ENCODE measurements at regions not wholly inside any gene's neighbourhood (a gene's known extent, or its start where the extent isn't known, plus 50 kb on each side); places are given as distances from the start of the nearest gene placed in this dataset.

- 68% methylated on average over 2 of the region's 2 CpGs for WGBS (ENCODE audit: low lambda C conversion rate, missing lambda C conversion rate)
- Histone ChIP-seq H3K27ac (no peak overlapping the region), H3K79me2 (no peaks in the 10 kb centered on the region), H3K4me2 (no peak overlapping the region), H3K27me3 (no peaks in the 10 kb centered on the region), H3K9me2 (replicated peaks; ENCODE audit: insufficient read depth) (no peaks in the 10 kb centered on the region), H4K20me1 (ENCODE audit: insufficient read depth, poor library complexity, severe bottlenecking) (no peaks in the 10 kb centered on the region), H3K9me3 (ENCODE audit: low read depth) (no peaks in the 10 kb centered on the region), H3K36me3 (replicated peaks; ENCODE audit: insufficient read depth, low read depth) (no peaks in the 10 kb centered on the region), H3K4me3 (no peak overlapping the region), H2AFZ (no peak overlapping the region), H3K4me1 (ENCODE audit: insufficient read depth) (no peaks in the 10 kb centered on the region)
- DNase-seq (ENCODE audit: low spot score): no peak
- TF ChIP-seq EZH2 (IDR thresholded peaks at IDR 0.05; ENCODE audit: borderline replicate concordance) (no peak), EZH2phosphoT487 (IDR thresholded peaks at IDR 0.05; ENCODE audit: low read depth, severe bottlenecking, unreplicated experiment) (no peak), CTCF (IDR thresholded peaks at IDR 0.05; ENCODE audit: poor library complexity) (no peak)
Observed at GRCh38 chr5:36768450-36768849, 108.1 kb upstream of the NIPBL start.

GRCh38 chr5:36769129-36769770, 107.3 kb upstream of the NIPBL start:
- Histone ChIP-seq H3K9me2 (replicated peaks; ENCODE audit: insufficient read depth) (no peaks in the 10 kb centered on the region), H3K9me3 (ENCODE audit: low read depth) (no peaks in the 10 kb centered on the region), H3K4me2 (peak overlapping the region; percentile 31), H3K27ac (peak overlapping the region; percentile 34), H2AFZ (no peak overlapping the region), H3K27me3 (no peaks in the 10 kb centered on the region), H3K4me3 (no peak overlapping the region), H3K4me1 (ENCODE audit: insufficient read depth) (no peaks in the 10 kb centered on the region), H3K79me2 (no peaks in the 10 kb centered on the region), H3K36me3 (replicated peaks; ENCODE audit: insufficient read depth, low read depth) (no peaks in the 10 kb centered on the region), H4K20me1 (ENCODE audit: insufficient read depth, poor library complexity, severe bottlenecking) (no peaks in the 10 kb centered on the region)
- TF ChIP-seq CTCF (IDR thresholded peaks at IDR 0.05; ENCODE audit: poor library complexity) (no peak), EZH2 (IDR thresholded peaks at IDR 0.05; ENCODE audit: borderline replicate concordance) (no peak), EZH2phosphoT487 (IDR thresholded peaks at IDR 0.05; ENCODE audit: low read depth, severe bottlenecking, unreplicated experiment) (no peak)
- WGBS (ENCODE audit: low lambda C conversion rate, missing lambda C conversion rate): 49% methylated on average over 2 of the region's 2 CpGs
- no peak for DNase-seq (ENCODE audit: low spot score)

- Histone ChIP-seq H4K20me1 (ENCODE audit: insufficient read depth, poor library complexity, severe bottlenecking) (no peaks in the 10 kb centered on the region), H2AFZ (no peak overlapping the region), H3K36me3 (replicated peaks; ENCODE audit: insufficient read depth, low read depth) (no peaks in the 10 kb centered on the region), H3K79me2 (no peaks in the 10 kb centered on the region), H3K4me3 (no peak overlapping the region), H3K27ac (peak overlapping the region; percentile 57), H3K4me1 (ENCODE audit: insufficient read depth) (no peaks in the 10 kb centered on the region), H3K9me2 (replicated peaks; ENCODE audit: insufficient read depth) (no peaks in the 10 kb centered on the region), H3K27me3 (no peaks in the 10 kb centered on the region), H3K9me3 (ENCODE audit: low read depth) (no peaks in the 10 kb centered on the region), H3K4me2 (peak overlapping the region; percentile 31)
- TF ChIP-seq EZH2 (IDR thresholded peaks at IDR 0.05; ENCODE audit: borderline replicate concordance) (no peak), EZH2phosphoT487 (IDR thresholded peaks at IDR 0.05; ENCODE audit: low read depth, severe bottlenecking, unreplicated experiment) (no peak), CTCF (IDR thresholded peaks at IDR 0.05; ENCODE audit: poor library complexity) (no peak)
- no peak for DNase-seq (ENCODE audit: low spot score)
- 88% methylated on average over 4 of the region's 4 CpGs for WGBS (ENCODE audit: low lambda C conversion rate, missing lambda C conversion rate)
Observed at GRCh38 chr5:36770125-36770524, 106.4 kb upstream of the NIPBL start.
